ENCODE measurements at regions not wholly inside any gene's neighbourhood (a gene's known extent, or its start where the extent isn't known, plus 50 kb on each side); places are given as distances from the start of the nearest gene placed in this dataset.
"Not testable (repeated sequence)": the region's sequence is repeated elsewhere in the genome, so short reads cannot be mapped to it uniquely, and the experiment has no call there.

DNA sequence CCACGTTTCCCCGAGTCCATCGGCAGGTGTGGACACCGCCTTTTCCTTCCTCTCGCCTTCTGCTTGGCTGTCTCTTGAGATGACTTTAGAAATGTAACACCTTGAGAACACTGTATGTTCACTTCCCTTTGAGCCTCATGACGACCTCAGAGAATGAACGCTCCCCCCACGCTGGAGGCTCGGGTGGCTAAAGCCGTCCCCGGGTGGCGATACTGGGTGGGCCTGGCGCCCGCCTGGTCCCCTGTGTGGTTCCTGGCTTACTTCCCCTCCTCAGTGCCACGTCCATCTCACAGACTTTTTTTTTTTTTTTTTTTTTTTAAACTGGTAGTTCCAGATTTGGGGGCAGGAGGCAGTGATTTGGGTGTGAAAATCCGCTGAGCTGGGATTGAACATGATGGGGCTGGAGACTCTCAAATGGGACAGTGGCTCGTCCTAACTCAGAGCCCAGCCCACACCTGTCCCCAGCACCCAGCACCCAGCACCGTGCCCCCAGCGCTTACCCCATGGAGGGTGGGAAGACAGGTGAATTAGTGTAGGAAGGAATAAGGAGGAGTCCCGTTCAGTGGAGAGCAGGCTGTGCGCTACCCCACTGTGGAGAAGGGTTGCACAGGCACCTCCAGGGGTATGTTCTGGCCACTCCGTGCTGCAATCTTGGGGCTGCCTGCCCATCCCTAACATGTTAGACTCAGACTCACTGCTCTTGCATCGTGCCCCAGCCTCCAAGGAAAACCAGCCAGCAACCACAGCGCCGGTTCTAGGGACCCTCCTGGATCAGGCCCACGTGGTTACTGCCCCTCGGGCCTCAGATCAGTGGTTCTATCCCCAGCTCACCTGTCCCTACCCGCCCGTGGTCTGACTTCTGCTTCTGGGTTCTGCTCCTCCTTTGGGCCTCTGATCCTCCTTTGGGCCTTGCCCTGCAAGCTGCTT lies 174.0 kb downstream of the ASB1 start:
- no peak for DNase-seq (ENCODE audit: low read depth)

DNA sequence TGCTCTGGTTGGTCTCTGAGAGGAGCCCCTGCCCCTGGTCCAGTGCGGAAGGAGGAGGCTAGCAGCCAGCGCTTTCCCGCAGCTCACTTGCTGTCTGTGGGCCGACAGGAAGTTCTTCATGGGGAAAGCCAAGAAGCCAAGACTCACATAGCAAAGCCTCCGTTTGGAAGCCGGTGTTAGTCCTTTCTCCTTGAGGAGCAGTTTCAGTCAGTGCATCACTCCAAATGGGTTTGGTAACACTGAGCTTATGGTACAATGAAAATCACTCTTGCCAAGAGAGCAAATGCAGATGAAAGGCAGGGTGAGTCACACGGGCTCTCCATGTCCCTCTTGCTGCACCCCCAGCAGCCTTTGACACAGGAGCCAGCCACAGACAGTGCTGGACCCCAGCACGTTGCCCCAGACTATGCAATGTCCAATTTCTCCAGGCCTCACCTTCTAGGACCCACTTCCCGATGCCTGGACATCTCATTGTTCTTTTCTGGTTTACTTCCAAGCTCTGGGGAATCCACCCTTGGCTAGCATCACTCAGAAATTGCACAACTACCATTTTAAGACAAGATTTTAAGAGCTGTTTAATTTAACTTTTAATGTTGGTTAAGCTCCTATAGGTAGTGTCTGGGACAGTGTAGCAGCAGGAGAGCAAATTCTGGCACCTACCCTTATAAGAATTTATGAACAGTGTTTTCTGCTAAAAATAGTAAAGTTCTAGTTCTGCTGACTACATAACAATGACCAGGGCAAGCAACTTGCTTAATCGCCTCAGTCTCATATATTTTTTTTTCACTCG lies 174.9 kb downstream of the ASB1 start:
- no peak for DNase-seq (ENCODE audit: low read depth)

DNA sequence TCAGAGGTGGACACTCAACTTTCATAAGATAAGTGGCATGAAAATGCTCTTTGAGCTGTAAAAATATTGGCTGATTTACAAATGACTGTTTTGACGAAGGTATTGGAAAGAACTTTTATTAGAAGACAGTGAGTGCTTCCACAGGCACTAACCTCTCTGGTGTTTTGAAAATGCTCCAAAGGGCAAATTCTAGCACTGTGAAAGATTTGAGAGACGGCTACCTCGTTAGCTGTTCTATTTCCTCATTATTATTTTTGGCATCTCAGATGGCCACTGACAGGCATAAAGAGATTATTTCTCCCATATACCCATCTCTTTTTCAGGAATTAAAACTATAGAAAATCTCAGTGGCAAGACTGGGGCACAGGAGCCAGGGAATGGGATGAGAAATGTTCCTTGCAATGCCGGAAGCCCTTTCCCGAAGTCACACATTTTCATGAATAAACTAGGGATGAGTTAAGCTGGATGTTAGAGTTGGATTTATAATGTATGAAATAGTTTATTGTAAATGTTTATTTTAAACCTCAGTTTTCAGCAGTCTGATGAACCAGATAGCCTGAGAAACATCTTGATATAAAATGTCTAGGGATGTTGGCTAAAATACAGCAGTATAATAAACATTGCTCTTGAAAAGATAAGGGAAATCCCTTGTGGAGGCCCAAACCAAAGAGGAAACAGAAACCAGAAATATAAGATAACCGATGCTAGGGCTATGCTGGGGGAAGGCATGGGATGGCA lies 175.7 kb downstream of the ASB1 start:
- DNase-seq (ENCODE audit: low read depth) = no peak

DNA sequence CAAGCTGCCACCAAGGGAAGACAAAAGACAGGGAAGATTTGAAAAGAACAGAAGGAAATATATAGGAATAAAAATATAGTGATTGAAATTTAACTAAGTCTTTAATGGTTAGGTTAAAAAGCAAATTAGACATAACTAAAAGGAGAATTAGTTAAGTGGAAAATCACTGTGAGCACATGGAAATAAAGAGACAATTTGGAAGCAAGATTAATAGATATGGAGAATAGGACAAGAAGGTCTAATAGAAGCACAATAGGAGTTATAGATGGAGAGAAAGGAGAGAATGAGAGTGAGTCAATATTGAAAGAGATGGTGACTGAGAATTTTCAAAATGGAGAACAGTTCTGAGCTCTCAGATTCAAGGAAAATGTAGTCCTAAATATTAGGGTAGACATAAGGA lies 176.9 kb downstream of the ASB1 start:
- DNase-seq (ENCODE audit: low read depth) = no peak

DNA sequence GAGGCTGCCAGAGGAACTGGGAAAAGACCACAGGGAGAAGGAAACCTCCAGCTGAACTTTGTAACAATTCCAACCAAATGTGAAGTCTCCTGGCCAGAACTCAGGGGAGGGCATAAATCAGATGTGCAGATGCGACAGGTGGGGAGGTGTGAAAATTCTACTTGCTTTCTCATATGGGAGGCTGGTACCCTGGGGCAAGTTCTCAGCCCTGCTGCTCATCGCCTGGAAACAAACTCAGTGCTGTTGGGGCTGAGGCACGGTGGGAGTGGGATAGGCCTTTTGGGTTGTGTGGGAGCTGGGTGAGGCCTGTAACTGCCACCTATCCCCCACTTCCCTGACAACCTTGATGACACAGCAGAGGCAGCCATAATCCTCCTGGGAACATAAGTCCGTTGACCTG lies 179.6 kb downstream of the ASB1 start:
- no peak for DNase-seq (ENCODE audit: low read depth)

DNA sequence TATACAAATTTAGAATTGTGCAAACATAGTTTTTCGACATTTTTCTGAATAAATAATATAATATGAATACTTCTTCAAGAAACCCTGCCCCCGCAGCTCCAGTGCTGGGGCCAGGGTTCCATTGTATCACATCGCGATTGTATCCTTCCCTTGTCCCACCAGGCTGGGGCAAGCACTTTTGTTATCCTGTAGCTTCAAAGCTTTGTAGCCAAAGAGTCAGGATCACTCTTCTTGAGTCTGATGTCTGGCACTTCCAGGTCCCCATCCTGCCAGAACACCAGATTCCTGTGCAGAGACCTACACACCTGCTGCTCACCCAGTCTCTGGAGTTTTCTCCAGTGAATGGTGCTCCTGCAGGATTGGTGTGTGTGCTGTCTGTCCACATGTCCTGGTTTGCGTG lies 186.9 kb downstream of the ASB1 start:
- DNase-seq (ENCODE audit: low read depth) = no peak

DNA sequence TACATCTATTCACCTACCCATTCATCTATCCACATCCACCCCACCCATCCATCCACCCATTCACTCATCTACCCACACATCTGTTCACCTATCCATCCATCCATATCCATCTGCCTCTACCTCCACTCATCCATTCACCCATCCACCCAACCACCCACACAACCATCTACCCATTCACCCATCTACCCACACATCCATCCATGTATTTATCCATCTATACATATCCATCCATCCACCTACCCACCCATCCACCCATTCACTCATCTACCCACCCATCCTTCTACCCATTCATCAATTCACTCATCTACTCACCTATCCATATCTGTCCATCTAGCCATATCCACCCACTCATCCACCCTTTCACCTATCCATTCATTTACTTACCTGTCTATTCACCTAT lies 187.6 kb downstream of the ASB1 start:
- DNase-seq (ENCODE audit: low read depth) = no peak

DNA sequence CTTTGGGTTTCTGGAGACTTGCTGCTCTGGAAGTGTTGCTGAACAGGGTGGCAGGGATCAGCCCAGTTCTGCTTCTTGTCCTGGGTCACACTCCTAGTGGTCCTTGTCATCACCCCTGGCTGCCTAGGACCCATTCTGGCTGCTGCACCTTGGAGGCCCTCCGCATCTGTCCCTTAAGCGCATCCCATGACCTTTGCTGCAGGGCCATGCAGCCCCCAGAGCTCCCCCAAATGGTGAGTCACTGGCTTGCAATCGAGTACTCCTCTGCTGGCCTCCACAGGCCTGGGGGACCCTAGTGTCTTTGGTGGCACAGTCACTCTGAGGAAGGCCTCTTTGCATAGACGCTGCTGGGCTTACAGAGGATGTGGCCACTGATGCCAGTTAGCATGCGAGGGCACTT lies 188.5 kb downstream of the ASB1 start:
- DNase-seq (ENCODE audit: low read depth) = no peak

DNA sequence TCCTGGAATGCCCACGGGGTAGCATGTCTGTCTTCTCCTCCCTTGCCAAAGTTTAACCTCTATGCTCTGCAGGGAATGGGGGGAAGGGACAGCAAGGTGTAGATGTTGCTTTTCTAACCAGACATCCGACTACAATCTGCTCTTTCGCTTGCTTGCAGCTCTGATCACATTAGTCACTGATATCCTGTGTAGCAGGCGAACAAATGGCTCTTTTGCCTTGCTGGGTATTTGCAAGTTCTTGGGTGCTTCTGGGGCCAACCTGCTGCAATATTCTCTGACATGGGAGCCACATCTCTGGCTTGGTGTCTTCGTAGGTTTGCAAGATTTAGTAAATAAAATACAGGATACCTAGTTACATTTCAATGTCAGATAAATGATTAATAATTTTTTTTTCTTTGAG lies 190.0 kb downstream of the ASB1 start:
- DNase-seq (ENCODE audit: low read depth) = no peak

DNA sequence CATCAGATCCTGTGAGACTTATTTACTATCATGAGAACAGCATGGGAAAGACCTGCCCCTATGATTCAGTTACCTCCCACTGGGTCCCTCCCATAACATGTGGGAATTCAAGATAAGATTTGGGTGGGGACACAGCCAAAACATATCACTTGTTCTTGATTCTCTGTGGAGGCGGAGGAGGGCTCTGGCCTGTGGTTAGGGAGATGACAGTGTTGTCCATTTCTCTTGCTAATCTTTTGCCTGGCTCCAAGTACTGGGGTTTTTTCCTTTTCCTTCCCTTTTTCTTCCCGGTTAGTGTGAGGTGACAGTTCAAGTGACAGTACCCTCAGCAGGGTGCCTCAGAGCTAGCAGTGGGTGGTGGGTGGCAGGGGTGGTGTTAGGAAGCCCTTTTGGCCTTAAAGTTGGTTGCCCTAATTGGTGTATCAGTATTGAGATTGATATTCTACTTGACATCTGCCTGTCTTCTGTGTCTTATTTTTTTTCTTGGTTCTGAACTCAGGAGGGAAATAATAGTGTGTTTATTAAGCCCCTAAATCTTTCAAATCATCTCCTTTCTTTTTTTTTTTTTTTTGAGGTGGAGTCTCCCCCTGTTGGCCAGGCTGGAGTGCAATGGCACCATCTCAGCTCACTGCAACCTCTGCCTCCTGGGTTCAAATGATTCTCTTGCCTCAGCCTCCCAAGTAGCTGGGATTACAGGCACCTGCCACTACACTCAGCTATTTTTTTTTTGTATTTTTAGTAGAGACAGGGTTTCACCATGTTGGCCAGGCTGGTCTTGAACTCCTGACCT lies 192.0 kb downstream of the ASB1 start:
- DNase-seq (ENCODE audit: low read depth) = not testable (repeated sequence)

DNA sequence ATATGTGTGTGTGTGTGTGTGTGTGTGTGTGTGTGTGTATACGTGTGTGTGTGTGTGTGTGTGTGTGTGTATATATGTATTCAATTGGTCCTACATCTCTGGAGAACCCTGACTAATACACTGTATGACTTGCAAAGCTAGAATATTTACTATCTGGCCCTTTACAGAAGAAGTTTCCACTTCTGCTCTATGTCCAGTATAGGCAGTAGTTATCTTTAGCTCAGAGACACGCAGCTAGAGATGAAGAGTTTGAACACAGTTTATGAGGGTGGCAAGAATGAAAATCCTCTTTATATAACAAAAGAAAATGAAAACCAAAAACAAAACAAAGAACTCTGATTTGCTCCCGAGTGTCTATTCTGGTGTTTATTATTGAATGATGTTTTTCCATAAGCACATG lies 201.2 kb downstream of the ASB1 start:
- DNase-seq (ENCODE audit: low read depth) = no peak

DNA sequence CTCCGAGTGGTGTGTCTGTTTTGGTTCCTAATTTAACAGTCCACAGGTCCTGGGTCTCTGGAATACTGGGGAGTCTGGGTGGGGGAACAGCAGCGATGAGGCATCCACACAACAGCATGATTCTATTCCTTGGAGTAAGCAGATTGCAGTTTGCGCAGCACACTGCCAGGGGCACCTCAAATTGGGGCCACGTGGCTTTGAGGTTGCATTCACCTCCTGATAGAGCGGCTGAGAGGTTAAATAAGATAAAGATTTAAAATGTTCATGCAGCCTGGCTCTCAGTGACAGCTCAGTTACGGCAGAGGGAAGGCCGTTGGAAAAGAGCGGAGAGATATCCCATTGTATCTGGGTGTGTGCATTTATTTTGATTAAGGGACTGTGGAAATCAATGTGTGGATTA lies 202.3 kb downstream of the ASB1 start:
- no peak for DNase-seq (ENCODE audit: low read depth)

DNA sequence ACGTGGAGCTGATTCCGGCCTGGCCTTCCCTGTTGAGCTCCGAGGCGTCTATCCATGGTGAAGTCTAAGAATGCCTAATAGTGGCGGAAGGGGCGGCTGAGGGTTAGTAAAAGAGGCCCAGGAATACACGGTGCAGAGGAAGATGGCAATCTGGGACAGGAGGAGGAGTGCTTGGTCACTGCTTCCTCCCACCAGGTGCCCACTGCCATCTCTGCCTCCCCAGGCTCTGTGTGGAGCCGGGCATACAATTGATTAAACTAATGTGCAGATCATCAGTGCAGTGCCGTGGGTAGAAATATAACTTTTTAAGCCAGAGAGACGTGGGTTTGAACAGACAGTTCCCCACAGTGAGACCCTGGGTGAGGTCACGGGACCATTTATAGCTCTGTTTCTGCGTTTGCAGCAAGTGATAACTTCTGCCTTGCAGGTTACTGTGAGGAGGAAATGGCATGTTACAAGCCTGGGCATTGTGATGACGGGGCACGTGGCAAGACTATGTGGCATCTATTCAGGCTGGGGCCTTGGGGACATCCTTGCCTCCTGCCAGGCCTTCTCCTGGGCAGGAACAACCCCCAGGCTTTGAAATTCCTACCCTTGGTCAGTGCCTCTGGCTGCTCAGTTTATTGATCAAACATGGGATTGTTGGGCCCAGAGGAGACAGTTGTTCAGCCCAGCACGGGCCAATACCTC lies 204.9 kb downstream of the ASB1 start:
- no peak for DNase-seq (ENCODE audit: low read depth)

DNA sequence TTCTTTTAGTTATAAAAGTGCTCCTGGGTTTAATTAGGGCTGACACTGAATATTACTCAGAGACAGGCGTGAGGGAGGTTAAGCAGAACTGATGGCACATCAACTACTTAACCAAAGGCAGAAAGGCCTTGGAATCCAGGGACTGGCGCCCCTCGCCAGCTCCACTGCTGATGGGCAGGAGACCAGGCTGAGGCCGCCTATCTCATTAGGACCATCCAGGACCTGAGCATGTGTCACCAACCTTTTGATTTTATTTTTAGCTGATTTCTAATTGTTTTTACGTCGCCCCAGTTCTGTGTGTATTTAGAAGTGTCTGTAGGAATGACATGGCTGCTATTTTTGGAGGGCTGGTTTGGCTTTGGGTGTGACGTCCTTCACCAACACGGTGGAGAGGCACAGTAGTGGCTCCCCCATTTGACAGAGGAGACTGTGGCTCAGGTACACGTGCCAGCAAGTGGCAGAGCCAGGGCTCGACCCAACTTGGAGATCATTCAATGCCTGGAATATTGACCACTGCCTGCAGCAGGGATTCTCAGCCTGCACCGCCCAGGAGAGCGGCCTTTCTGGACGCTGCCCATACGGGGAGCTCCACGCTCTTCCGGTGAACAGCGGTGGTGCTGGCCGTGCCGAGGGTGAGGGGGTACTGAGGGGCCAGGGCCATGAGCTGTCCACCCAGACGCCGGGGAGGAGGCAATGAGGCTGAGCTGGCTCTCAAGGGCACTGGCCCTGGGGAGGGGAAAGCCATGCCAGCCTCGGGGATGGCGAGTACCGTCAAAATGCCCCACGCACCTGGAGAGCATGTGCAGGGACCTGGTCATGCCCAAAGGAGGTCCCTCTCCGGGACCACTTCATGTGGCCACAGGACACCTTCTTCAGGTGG lies 205.7 kb downstream of the ASB1 start:
- no peak for DNase-seq (ENCODE audit: low read depth)

DNA sequence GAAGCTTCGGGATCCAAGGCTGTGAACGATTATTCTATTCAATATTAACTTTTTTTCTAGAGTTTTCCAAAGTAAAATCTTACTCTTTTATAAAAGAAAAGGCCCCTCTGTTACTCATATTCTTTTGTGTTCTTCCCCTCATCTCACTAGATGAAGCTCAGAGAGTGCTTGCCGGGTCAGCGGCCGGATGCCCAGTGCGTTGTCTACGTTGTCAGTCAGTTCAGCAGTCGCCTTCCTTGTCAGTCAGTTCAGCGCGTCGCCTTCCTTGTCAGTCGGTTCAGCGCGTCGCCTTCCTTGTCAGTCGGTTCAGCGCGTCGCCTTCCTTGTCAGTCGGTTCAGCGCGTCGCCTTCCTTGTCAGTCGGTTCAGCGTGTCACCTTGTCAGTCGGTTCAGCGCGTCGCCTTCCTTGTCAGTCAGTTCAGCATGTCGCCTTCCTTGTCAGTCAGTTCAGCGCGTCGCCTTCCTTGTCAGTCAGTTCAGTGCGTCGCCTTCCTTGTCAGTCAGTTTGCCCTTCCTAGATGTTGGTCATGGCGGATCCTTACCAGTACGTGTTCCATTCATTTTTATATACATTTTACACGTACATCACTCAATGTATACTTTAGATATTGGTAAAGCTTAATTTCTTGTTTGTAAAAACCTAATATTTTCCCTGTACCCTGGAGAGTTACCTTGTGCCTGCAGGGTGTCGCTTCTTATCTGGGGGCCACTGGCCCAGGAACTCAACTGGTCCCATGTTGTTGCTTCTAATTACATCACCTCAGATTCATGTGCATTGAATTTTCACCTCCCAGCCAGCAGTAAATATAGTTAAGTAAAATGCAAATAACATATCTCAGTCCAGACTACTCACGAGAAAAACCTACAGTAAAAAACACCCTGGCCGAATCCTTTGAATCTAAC lies 206.9 kb downstream of the ASB1 start:
- no peak for DNase-seq (ENCODE audit: low read depth)

DNA sequence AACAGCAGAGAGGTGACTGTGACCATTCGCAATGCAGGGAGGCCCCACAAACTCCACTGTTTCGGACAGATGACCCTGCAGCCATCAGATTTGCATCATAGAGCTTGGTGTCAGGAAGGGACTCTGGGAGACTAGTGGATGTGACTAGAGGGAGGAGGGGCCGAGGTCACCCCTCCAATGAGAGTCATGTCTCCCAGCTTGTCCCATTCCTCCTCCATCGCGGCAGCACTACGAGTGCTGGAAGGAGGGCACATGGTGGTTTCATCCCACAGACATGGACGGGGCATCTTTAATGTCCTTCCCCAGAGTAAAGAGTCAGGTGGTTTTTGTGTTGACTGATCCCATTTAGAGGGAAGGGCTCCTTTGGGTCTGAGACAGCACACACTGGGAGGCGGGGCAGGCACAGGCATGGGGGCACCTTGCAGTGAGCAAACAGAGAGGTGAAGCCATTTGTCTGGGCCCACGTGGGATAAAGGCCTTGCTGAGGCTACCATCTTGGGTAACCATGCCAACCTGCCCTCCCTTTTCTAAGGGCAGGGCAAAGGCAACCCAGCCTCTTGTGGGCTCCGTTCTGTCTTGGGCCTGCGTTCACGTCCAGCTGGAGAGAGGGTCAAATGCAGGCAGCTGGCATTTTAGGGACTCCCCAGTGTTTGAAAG lies 208.1 kb downstream of the ASB1 start:
- DNase-seq (ENCODE audit: low read depth) = no peak

DNA sequence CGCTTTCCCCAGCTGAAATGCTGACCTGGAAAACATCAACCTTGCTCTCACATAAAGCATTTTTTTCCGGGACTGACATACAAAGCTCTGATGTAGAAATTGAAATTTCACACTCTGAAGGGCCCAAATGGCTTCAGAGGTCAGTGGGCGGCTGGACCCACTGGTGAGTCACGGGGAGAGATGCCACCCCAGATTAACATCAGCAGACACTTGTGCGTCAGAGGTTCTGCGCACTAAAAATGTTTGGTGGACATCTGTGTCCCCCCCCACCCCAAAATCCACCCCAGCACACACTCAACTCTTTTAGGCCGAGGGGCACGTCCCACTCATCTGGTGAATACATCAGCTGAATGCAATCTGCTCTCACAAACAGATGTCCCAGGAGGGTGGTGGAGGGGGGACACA lies 208.9 kb downstream of the ASB1 start:
- DNase-seq (ENCODE audit: low read depth) = no peak

DNA sequence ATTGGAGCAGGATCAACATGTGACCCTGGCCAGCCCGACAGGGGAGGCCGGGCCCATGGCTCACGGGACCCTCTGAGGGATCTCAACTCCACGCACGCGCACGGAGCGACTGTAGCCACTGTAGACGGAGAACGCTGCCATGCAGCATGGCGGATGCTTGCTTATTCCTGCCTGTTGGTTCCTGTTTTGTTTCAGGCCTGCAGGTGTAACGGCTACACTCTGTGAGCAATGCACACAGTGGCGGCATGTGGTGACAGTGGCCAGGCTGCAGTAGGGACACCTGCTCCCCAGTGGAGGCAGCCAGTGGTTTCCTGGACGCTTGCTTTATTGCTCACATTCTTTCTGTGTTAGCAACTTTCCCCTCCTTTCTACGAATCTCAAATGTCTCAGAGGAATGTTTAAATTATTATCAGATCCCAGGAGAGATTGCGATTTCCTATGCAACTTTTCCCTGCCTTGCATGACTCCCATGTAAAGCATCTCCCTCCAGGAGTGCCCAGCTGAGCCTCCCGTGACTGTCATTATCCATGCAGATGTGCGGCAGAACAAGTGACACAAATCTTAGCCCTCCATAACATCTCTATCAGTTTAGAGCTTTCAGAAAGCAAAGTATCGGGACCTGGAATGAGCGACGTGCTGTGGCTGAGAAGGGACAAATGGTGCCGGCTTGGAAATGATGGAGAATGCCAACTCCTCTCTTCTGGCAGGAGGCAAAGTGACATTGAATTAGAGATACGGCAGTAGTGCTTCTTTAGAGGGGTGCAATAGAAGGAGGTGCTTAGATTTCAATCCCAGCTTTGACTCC lies 209.7 kb downstream of the ASB1 start:
- DNase-seq (ENCODE audit: low read depth) = no peak

Data from HS-27A (cell line).